ENCODE measurements at regions not wholly inside any gene's neighbourhood (a gene's known extent, or its start where the extent isn't known, plus 50 kb on each side); places are given as distances from the start of the nearest gene placed in this dataset.

DNA sequence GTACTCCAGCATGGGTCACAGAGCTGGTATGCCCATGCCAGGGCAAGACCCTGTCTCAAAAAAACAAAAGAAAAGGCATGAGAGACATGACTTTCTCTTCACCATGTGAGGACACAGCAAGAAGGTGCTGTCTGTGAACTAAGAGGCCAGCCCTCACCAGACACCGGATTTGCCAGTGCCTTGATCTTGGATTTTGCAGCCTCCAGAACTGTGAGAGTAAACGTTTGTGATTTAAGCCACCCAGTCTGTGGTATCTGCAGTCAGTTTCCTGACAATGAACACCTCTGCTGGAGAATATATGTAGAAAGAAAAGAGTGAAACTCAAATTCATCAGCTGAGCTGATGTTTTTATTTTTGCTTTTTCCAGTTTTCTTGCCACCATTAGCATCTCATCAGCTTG lies 166.3 kb upstream of the RAB4A start:
- DNase-seq (ENCODE audit: low spot score): no peak

DNA sequence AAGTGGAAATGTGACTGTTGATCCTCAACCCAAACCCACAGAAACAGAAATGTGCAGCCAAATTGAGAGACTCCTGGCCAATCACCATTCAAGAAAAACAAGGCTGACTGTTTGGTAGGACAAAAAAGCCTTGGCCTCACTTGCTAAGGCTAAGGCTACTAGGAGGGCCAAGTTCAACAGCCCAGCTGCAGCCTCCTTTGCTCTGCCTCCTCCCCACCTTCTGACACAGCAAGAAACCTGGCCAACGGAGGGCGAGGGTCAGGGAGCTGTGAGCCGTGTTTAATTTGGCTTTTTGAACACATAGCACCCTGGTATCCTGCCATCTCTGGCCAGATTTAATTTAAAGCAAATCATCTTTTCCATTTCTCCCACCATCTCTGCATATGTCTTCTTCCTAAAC lies 165.8 kb upstream of the RAB4A start:
- no peak overlapping the region for H3K4me3 Mint-ChIP-seq
- H4K20me1 ChIP-seq (replicated peaks; ENCODE audit: insufficient read depth): no peaks in the 10 kb centered on the region
- TF ChIP-seq, protein P1, sequence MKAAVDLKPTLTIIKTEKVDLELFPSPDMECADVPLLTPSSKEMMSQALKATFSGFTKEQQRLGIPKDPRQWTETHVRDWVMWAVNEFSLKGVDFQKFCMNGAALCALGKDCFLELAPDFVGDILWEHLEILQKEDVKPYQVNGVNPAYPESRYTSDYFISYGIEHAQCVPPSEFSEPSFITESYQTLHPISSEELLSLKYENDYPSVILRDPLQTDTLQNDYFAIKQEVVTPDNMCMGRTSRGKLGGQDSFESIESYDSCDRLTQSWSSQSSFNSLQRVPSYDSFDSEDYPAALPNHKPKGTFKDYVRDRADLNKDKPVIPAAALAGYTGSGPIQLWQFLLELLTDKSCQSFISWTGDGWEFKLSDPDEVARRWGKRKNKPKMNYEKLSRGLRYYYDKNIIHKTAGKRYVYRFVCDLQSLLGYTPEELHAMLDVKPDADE (IDR thresholded peaks at IDR 0.05): no peak
- TF ChIP-seq CREB1 (CRISPR knock-in tag; IDR thresholded peaks at IDR 0.05; ENCODE audit: low read depth) (no peak), JUNB (IDR thresholded peaks at IDR 0.05; ENCODE audit: unreplicated experiment) (no peak), NANOG (IDR thresholded peaks at IDR 0.05; ENCODE audit: borderline replicate concordance) (no peak)
- TF ChIP-seq, protein P2, sequence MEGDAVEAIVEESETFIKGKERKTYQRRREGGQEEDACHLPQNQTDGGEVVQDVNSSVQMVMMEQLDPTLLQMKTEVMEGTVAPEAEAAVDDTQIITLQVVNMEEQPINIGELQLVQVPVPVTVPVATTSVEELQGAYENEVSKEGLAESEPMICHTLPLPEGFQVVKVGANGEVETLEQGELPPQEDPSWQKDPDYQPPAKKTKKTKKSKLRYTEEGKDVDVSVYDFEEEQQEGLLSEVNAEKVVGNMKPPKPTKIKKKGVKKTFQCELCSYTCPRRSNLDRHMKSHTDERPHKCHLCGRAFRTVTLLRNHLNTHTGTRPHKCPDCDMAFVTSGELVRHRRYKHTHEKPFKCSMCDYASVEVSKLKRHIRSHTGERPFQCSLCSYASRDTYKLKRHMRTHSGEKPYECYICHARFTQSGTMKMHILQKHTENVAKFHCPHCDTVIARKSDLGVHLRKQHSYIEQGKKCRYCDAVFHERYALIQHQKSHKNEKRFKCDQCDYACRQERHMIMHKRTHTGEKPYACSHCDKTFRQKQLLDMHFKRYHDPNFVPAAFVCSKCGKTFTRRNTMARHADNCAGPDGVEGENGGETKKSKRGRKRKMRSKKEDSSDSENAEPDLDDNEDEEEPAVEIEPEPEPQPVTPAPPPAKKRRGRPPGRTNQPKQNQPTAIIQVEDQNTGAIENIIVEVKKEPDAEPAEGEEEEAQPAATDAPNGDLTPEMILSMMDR (conservative IDR thresholded peaks at IDR 0.05; ENCODE audit: low read depth in 2 of 2): no peak

More for the DNA sequence above, 166.3 kb upstream of the RAB4A start:
- Histone ChIP-seq H3K36me3 (ENCODE audit: insufficient read depth) (no peaks in the 10 kb centered on the region), H3K4me2 (no peak overlapping the region), H3K27me3 (ENCODE audit: insufficient read depth) (no peaks in the 10 kb centered on the region), H3F3A (replicated peaks; ENCODE audit: low read depth) (no peaks in the 10 kb centered on the region), H3K9me2 (ENCODE audit: insufficient read depth) (peaks cover 4% of the 10 kb centered on the region; the same call in 1 of the 2 replicates), H3K4me3 (no peak overlapping the region), H2AFZ (no peak overlapping the region), H4K20me1 (replicated peaks; ENCODE audit: insufficient read depth) (no peaks in the 10 kb centered on the region), H3K79me2 (replicated peaks; ENCODE audit: insufficient read depth) (no peaks in the 10 kb centered on the region), H3K4me1 (ENCODE audit: insufficient read depth) (0 out of 2 replicates have a peak, but pooled peaks cover 5% of the 10 kb centered on the region), H3K27ac (ENCODE audit: low read depth) (no peak overlapping the region)
- Mint-ChIP-seq H3K4me1 (peaks cover 27% of the 10 kb centered on the region), H3K4me3 (no peak overlapping the region), H3K27me3 (ENCODE audit: insufficient read depth, low read depth, poor library complexity) (no peaks in the 10 kb centered on the region), H3K9me3 (no peaks in the 10 kb centered on the region; the same call in 2 of the 3 replicates), H3K36me3 (ENCODE audit: low read depth) (no peaks in the 10 kb centered on the region; the same call in 2 of the 3 replicates), H3K27ac (no peak overlapping the region)
- no peak for ATAC-seq
- TF ChIP-seq ZNF114 (CRISPR knock-in tag; IDR thresholded peaks at IDR 0.05) (no peak), NANOG (IDR thresholded peaks at IDR 0.05; ENCODE audit: borderline replicate concordance) (no peak), JUNB (IDR thresholded peaks at IDR 0.05; ENCODE audit: unreplicated experiment) (no peak), ZNF331 (CRISPR knock-in tag; IDR thresholded peaks at IDR 0.05; ENCODE audit: low read depth) (no peak), STAT1 (IDR thresholded peaks at IDR 0.05; ENCODE audit: unreplicated experiment) (no peak)
- TF ChIP-seq, protein P3, sequence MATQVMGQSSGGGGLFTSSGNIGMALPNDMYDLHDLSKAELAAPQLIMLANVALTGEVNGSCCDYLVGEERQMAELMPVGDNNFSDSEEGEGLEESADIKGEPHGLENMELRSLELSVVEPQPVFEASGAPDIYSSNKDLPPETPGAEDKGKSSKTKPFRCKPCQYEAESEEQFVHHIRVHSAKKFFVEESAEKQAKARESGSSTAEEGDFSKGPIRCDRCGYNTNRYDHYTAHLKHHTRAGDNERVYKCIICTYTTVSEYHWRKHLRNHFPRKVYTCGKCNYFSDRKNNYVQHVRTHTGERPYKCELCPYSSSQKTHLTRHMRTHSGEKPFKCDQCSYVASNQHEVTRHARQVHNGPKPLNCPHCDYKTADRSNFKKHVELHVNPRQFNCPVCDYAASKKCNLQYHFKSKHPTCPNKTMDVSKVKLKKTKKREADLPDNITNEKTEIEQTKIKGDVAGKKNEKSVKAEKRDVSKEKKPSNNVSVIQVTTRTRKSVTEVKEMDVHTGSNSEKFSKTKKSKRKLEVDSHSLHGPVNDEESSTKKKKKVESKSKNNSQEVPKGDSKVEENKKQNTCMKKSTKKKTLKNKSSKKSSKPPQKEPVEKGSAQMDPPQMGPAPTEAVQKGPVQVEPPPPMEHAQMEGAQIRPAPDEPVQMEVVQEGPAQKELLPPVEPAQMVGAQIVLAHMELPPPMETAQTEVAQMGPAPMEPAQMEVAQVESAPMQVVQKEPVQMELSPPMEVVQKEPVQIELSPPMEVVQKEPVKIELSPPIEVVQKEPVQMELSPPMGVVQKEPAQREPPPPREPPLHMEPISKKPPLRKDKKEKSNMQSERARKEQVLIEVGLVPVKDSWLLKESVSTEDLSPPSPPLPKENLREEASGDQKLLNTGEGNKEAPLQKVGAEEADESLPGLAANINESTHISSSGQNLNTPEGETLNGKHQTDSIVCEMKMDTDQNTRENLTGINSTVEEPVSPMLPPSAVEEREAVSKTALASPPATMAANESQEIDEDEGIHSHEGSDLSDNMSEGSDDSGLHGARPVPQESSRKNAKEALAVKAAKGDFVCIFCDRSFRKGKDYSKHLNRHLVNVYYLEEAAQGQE (IDR thresholded peaks at IDR 0.05; ENCODE audit: unreplicated experiment): no peak

More for the DNA sequence above, 165.8 kb upstream of the RAB4A start:
- no peaks in the 10 kb centered on the region; the same call in 2 of the 3 replicates for H3K36me3 Mint-ChIP-seq (ENCODE audit: low read depth)
- ATAC-seq: no peak
- H3K27ac Mint-ChIP-seq: no peak overlapping the region
- H3K4me1 Mint-ChIP-seq: peaks cover 27% of the 10 kb centered on the region
- no peak overlapping the region for H2AFZ ChIP-seq
- no peak overlapping the region for H3K4me2 ChIP-seq
- no peaks in the 10 kb centered on the region for H3K36me3 ChIP-seq (ENCODE audit: insufficient read depth)
- H3K9me2 ChIP-seq (ENCODE audit: insufficient read depth): peaks cover 4% of the 10 kb centered on the region; the same call in 1 of the 2 replicates
- no peaks in the 10 kb centered on the region for H3K79me2 ChIP-seq (replicated peaks; ENCODE audit: insufficient read depth)
- no peak overlapping the region for H3K27ac ChIP-seq (ENCODE audit: low read depth)
- no peaks in the 10 kb centered on the region for H3K27me3 ChIP-seq (ENCODE audit: insufficient read depth)
- H3K27me3 Mint-ChIP-seq (ENCODE audit: insufficient read depth, low read depth, poor library complexity): no peaks in the 10 kb centered on the region
- no peaks in the 10 kb centered on the region for H3F3A ChIP-seq (replicated peaks; ENCODE audit: low read depth)
- 0 out of 2 replicates have a peak, but pooled peaks cover 5% of the 10 kb centered on the region for H3K4me1 ChIP-seq (ENCODE audit: insufficient read depth)
- DNase-seq (ENCODE audit: low spot score): no peak
- no peak overlapping the region for H3K4me3 ChIP-seq
- no peaks in the 10 kb centered on the region; the same call in 2 of the 3 replicates for H3K9me3 Mint-ChIP-seq

Data from GM23338 (cell line).